ENCODE measurements at regions not wholly inside any gene's neighbourhood (a gene's known extent, or its start where the extent isn't known, plus 50 kb on each side); places are given as distances from the start of the nearest gene placed in this dataset.

DNA sequence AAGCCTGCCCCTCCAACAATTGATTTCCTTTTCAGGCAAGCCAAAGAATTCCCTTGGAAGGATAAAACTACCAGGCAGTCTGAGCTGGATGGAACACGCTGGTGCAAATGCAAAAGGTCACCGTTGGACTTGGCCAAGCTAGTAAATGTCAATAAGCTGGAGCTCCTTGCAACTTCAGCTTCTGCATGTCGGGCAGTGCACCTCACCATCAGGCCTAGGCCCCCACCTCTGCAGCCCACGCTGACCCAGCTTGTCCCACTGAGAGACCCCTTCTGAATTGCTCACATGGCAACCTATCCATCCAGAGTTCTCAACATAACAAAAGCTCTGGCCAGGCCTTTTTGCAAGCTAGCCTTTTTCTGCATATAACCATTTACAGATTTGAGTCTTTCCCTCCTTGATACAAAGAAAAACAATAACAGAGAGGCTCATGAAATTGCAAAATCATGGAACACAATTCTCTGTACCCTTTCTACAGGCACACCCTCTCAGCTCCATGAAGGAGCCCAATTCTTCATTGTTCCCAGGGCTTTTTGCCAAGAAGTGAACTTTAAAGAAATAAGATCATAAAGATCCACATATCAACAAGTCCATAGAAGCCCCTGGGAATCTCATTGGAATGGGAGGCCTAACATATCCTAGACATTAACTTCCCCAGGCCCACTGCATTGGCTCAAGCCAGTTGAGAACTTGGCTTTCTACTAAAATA lies 123.9 kb upstream of the SLIT3 start:
- TF ChIP-seq CTCF (IDR thresholded peaks at IDR 0.05) = no peak
- TF ChIP-seq EZH2 (IDR thresholded peaks at IDR 0.05; ENCODE audit: borderline replicate concordance, insufficient read depth, low read depth, low read length, poor library complexity, severe bottlenecking) = no peak

All from B cell (primary cell).